ENCODE measurements at regions not wholly inside any gene's neighbourhood (a gene's known extent, or its start where the extent isn't known, plus 50 kb on each side); places are given as distances from the start of the nearest gene placed in this dataset.

- no peak for TF ChIP-seq CTCF (IDR thresholded peaks at IDR 0.05; ENCODE audit: low read depth, low read length, missing control alignments)
- in situ Hi-C loops (cut with HindIII; ENCODE audit: low pct_ligation_motif_present, low sequenced_read_pairs): no loop called here
- no peaks in the 10 kb centered on the region for H3K36me3 ChIP-seq (replicated peaks)
Measured at GRCh38 chr1:190540366-190540765, 62.7 kb upstream of the BRINP3 start.

GRCh38 chr1:190551638-190552037, 74.0 kb upstream of the BRINP3 start:
- Histone ChIP-seq H3K36me3 (replicated peaks) (no peaks in the 10 kb centered on the region), H3K27ac (no peak overlapping the region), H3K27me3 (replicated peaks) (no peaks in the 10 kb centered on the region), H3K4me3 (ENCODE audit: low read depth, low read length) (no peak overlapping the region)
- in situ Hi-C loops (cut with HindIII; ENCODE audit: low pct_ligation_motif_present, low sequenced_read_pairs): no loop called here
- TF ChIP-seq CTCF (IDR thresholded peaks at IDR 0.05; ENCODE audit: low read depth, low read length, missing control alignments): no peak
- DNase-seq: no peak

More at GRCh38 chr1:190540366-190540765, 62.7 kb upstream of the BRINP3 start:
- no peak for DNase-seq
- Histone ChIP-seq H3K27me3 (replicated peaks) (no peaks in the 10 kb centered on the region), H3K27ac (no peak overlapping the region), H3K4me3 (ENCODE audit: low read depth, low read length) (no peak overlapping the region)

GRCh38 chr1:190560161-190560681, 82.6 kb upstream of the BRINP3 start:
- Histone ChIP-seq H3K4me3 (ENCODE audit: low read depth, low read length) (no peak overlapping the region), H3K27me3 (replicated peaks) (no peaks in the 10 kb centered on the region), H3K27ac (no peak overlapping the region), H3K36me3 (replicated peaks) (no peaks in the 10 kb centered on the region)
- TF ChIP-seq CTCF (IDR thresholded peaks at IDR 0.05; ENCODE audit: low read depth, low read length, missing control alignments): no peak
- no peak for DNase-seq
- in situ Hi-C loops (cut with HindIII; ENCODE audit: low pct_ligation_motif_present, low sequenced_read_pairs): no loop called here

- DNase-seq: no peak
- H3K4me3 ChIP-seq (ENCODE audit: low read depth, low read length): no peak overlapping the region
- H3K27ac ChIP-seq: no peak overlapping the region
- H3K36me3 ChIP-seq (replicated peaks): no peaks in the 10 kb centered on the region
- no peak for TF ChIP-seq CTCF (IDR thresholded peaks at IDR 0.05; ENCODE audit: low read depth, low read length, missing control alignments)
- no peaks in the 10 kb centered on the region for H3K27me3 ChIP-seq (replicated peaks)
- in situ Hi-C loops (cut with HindIII; ENCODE audit: low pct_ligation_motif_present, low sequenced_read_pairs): no loop called here
Measured at GRCh38 chr1:190563230-190563629, 85.6 kb upstream of the BRINP3 start.

- Histone ChIP-seq H3K27ac (no peak overlapping the region), H3K36me3 (replicated peaks) (no peaks in the 10 kb centered on the region), H3K4me3 (ENCODE audit: low read depth, low read length) (no peak overlapping the region), H3K27me3 (replicated peaks) (no peaks in the 10 kb centered on the region)
- in situ Hi-C loops (cut with HindIII; ENCODE audit: low pct_ligation_motif_present, low sequenced_read_pairs): no loop called here
- no peak for DNase-seq
- TF ChIP-seq CTCF (IDR thresholded peaks at IDR 0.05; ENCODE audit: low read depth, low read length, missing control alignments): no peak
Measured at GRCh38 chr1:190564117-190564516, 86.5 kb upstream of the BRINP3 start.

GRCh38 chr1:190578017-190578416, 100.4 kb upstream of the BRINP3 start:
- TF ChIP-seq CTCF (IDR thresholded peaks at IDR 0.05; ENCODE audit: low read depth, low read length, missing control alignments): no peak
- no peaks in the 10 kb centered on the region for H3K27me3 ChIP-seq (replicated peaks)
- in situ Hi-C loops (cut with HindIII; ENCODE audit: low pct_ligation_motif_present, low sequenced_read_pairs): no loop called here
- no peaks in the 10 kb centered on the region for H3K36me3 ChIP-seq (replicated peaks)
- DNase-seq: no peak
- no peak overlapping the region for H3K27ac ChIP-seq
- no peak overlapping the region for H3K4me3 ChIP-seq (ENCODE audit: low read depth, low read length)
